NCI-H2107 treated with DMSO at 0.1 percent for 48 hours (cell line): ENCODE measurements at regions not wholly inside any gene's neighbourhood (a gene's known extent, or its start where the extent isn't known, plus 50 kb on each side); places are given as distances from the start of the nearest gene placed in this dataset.
"Not testable (repeated sequence)": the region's sequence is repeated elsewhere in the genome, so short reads cannot be mapped to it uniquely, and the experiment has no call there.

Experiments used
- DNase-seq: peaks from one replicate; lab custom pipeline; 2025; ENCODE audit not compliant: unreplicated experiment; lab: John Stamatoyannopoulos, UW

DNA sequence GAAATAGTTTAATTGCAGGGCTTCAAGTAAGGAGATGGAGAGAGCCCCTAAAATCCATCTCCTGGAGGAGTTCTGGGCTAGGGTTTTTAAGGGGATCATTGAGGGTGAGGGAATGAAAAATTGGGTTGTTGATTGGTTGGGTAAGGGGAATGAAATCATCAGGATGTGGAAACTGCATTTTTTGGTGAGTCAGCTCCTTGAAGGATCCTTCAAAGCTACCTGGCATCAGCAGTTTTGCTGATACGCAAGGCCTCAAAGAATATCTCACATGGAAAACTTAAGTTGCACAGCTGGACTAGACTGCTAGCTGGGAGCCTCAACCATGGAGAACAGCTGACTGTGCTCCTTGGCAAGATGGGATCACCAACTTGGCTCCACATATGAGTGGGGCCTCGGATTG lies 136.7 kb downstream of the FGF10 start:
- no peak for DNase-seq

GRCh38 chr5:44246986-44247385 lies 142.2 kb downstream of the FGF10 start:
- no peak for DNase-seq

- DNase-seq, result no peak
These were observed 143.3 kb downstream of the FGF10 start for GRCh38 chr5:44245935-44246334.

GRCh38 chr5:44242791-44243190 lies 146.4 kb downstream of the FGF10 start:
- no peak for DNase-seq

DNA sequence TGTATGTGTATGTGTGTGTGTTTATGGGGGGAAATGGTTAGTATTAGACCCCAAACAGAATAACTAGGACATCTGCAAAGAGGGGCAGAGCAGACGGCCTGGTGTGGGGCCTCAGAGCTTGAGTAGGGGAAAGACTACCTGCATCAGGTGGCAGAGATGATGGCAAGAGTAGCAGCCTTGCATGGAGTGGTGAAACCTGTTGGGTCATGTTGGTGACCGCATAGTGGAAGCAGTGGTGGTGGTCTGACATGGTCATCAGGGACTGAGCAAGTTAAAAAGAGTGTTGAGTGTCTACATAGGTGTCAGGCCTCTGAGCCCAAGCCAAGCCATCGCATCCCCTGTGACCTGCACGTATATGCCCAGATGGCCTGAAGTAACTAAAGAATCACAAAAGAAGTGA lies 153.2 kb downstream of the FGF10 start:
- no peak for DNase-seq

DNA sequence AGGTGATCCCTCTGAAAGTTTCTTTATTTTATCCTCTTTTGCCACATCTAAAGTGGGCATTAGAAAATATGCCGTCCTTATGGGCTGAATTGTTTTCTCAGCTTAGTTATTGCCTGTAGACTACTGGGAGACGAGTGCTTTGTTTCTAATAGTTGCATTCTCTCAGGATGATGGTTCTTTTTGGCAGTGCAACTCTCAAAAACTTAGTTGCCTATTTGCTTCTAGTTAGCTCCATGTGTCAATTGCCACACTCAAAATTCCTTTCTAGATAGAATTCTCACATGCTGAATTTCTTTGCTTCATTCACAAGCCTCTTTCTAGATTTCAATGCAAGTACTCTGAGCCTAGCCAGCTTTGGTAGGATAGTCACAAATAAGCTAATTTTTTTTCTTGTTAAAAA lies 155.5 kb downstream of the FGF10 start:
- no peak for DNase-seq

DNA sequence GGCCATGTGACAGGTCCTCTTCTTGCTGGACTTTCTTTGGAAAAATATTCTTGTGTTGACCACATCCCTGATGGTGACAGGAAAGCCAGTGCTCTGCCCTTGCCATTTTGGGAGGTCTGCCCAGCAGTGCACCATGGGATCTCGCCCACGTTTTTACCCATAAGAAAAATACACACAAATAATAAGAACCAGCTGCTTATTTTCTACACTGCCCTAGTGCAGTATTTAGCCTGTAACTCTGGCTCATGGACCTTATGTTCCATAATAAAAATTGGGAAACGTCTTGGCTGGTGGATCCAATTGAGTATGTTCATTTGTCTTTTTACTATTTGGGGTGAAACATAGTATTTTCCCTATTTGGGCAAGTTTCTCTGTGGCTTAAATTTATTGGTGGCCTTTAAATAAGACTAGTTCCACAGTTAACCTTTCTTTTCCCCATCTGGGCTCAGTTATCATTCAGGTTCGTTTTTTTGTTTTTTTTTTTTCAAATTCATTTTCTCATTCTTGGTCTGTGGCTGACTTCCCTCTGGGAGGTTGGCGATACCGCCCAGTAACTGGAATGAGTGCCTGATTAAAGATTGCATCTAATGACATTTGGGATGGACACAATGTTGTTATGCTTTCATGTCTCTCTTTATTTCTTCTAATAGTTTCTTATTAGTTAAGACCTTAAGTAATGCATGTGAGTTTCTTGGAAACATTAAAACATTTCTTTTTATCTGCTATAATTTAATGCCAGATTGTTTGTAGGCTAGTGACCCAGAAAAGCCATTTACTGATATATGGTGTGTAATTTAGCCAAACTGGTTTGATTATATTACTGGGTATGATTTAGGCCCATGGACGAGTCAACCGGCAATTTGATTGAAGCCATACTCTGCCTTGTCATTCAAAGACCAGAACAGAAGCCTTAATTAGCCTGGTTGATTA lies 163.7 kb downstream of the FGF10 start:
- no peak for DNase-seq

GRCh38 chr5:44199408-44199807 lies 189.8 kb downstream of the FGF10 start:
- no peak for DNase-seq

- no peak for DNase-seq
These were observed 200.0 kb downstream of the FGF10 start for GRCh38 chr5:44189255-44189654.

GRCh38 chr5:44187973-44188372 lies 201.2 kb downstream of the FGF10 start:
- no peak for DNase-seq

GRCh38 chr5:44183753-44184152 lies 205.5 kb downstream of the FGF10 start:
- no peak for DNase-seq

- no peak for DNase-seq
These were observed 205.9 kb downstream of the FGF10 start for GRCh38 chr5:44183312-44183711.

DNA sequence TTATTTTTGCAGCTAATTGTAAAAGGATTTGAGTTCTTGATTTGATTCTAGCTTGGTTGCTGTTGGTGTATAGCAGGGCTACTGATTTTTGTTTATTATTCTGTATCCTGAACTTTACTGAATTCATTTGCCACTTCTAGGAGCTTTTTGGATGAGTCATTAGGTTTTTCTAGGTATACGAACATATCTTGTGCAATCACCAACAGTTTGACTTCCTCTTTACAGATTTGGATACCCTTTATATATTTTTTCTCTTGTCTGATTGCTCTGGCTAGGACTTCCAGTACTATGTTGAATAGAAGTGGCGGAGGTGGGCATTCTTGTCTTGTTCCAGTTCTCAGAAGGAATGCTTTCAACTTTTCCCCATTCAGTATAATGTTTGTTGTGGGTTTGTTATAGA lies 210.8 kb downstream of the FGF10 start:
- DNase-seq, result no peak

DNA sequence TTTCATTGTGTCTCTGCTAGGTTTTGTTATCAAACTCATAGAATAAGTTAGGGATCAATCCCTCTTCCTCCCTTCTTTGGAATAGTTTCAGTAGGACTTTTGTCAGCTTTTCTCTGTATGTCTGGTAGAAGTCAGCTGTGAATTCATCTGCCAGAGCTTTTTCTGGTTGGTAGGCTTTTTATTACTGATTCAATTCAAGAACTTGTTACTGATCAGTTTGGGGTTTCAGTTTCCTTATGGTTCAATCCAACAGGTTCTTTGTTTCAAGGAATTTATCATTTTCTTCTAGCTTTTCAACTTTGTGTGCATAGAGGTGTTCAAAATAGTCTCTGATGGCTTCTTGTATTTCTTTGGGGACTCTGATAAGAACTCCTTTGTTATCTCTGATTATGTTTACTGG lies 221.7 kb downstream of the FGF10 start:
- no peak for DNase-seq

DNA sequence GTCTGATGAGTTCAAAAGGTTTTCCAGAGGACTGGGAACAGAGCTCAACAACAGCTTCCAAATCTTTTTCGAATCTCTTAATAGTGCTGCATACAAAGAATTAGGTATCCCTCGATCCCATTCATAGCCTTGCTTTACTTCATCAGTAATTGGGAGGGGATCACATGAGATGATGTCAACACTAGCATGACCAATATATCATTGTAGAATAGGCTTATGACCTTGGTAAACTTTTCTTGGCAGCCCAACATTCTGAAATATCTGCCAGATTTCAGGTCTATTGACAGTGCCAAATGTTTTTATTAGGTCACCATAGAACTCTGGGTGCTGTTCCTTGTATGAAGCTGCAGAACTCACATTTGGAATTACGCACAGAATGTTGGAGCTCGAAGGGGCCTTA lies 228.9 kb downstream of the FGF10 start:
- no peak for DNase-seq

GRCh38 chr5:44150075-44150723 lies 239.0 kb downstream of the FGF10 start:
- no peak for DNase-seq

- not testable (repeated sequence) for DNase-seq
These were observed 271.3 kb downstream of the FGF10 start for GRCh38 chr5:44117947-44118346.

- DNase-seq, result not testable (repeated sequence)
These were observed 281.0 kb downstream of the FGF10 start for GRCh38 chr5:44108232-44108631.

- DNase-seq, result no peak
These were observed 289.6 kb downstream of the FGF10 start for GRCh38 chr5:44099643-44100042.

DNA sequence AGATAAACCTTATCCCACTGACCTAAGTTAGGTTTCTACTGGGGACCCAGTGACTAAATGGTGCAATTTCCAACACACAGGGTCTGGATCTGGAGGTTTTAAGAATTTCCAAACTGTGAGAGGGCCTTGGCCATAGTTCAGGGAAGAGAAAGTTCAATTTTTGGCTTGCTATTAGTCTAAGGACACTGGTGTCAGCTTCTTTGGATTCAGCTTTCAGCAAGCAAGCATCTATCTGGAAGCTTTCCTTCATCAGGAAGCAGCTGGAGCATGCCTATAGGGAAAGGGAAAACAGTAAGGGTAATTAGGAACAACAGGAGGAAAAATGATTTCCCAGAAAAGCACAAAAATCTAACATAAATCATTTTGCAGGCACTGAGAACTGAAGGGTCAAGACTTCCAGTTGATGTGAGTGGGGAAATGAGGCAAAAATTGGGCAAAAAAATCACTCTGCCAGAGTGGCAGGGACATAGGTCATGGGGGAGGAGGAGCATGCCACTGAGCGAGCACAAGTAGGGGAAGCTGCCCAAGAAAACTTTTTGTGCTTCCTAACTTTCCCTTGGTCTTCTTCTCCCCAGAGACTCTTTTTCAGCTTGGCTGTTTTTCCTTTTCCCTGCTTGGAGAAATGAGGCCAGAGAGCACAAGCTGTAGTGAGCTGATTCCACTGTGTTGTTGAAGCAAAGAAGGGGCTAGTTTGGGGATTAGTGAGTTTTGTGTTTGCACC lies 299.6 kb downstream of the FGF10 start:
- no peak for DNase-seq

DNA sequence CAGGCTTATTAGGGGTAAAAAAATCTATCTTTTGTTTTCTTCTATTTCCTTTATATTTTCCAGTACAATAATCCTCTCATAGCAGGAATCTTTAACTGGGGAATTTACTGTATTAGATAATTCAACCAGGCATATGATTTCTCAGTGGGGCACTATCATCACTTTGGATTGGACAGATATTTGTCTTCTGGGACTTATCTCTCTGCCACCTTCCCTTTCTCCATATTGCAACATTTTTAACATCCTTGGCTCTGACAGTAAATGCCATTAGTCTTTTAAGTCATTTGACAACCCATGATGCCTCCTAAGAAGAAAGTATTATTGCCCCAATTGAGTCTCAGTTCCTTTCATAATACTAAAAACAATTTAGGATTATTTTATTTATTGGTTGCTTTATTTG lies 304.1 kb downstream of the FGF10 start:
- no peak for DNase-seq

GRCh38 chr5:44074547-44074946 lies 314.7 kb downstream of the FGF10 start:
- not testable (repeated sequence) for DNase-seq
